ENCODE measurements at regions not wholly inside any gene's neighbourhood (a gene's known extent, or its start where the extent isn't known, plus 50 kb on each side); places are given as distances from the start of the nearest gene placed in this dataset.
"Not testable (repeated sequence)": the region's sequence is repeated elsewhere in the genome, so short reads cannot be mapped to it uniquely, and the experiment has no call there.

DNA sequence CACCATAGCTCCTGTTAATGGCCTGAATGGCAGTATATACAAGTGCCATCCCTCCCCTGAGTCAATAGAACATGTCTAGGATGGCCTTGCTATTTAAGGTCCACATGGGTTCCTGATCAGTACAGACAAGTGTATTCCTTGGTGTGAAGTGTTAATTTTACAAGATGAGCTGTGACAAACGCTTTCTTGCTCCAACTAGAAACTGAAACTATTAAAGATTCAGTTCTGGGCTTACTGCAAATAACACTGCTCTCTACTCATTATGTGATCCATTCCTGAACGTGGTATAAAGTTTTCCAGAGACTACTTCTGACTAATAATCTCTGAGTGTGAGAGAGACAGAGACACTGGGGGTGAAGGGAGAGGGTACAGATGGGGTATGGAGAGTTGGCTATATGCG lies 198.0 kb upstream of the FBXL4 start:
- DNase-seq = no peak
- no peak for ATAC-seq (ENCODE audit: poor library complexity)
- intact Hi-C loops (cut with DNase I) = no loop called here

DNA sequence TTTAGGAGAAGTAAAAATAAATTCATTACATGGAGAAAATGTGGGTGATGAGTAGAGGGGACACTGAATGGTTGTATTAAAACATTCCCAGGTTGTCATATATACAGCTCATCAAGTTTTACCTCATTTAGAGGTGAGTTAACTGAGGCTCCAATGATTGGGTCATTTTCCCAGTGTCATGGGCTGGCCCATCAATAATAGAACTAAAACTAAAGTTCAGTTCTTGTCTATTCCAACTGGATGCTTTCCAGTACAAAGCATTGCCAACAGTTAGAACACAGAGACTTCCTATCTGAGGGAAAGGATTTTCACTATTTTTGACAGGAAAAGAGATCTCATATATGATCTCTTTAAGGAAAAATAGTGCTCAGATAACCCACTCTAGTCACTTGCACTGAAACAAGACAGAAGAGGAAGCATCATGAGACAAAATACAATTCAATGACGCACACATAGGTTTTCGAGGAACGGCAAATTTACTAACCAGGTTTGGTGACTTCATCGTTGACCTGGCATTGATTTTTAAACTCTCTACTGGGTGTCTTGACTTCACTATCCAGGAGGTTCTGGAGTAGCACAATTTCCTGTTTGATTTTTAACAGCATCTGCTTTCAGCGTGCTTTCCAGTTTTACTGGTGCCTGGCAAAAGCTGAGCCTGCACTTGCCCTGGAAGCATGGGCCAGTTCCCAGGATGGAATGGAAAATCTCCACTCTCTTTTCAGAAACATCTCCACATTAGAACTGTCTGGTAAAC lies 195.5 kb upstream of the FBXL4 start:
- DNase-seq (no peak), ATAC-seq (ENCODE audit: poor library complexity) (no peak)
- intact Hi-C loops (cut with DNase I) = no loop called here

DNA sequence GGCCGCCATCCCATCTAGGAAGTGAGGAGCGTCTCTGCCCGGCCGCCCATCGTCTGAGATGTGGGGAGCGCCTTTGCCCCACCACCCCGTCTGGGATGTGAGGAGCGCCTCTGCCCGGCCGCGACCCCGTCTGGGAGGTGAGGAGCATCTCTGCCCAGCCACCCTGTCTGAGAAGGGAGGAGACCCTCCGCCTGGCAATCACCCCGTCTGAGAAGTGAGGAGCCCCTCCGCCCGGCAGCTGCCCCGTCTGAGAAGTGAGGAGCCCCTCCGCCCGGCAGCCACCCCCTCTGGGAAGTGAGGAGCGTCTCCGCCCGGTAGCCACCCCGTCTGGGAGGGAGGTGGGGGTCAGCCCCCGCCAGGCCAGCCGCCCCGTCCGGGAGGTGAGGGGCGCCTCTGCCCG lies 194.2 kb upstream of the FBXL4 start:
- intact Hi-C loops (cut with DNase I); DNase-seq; ATAC-seq (ENCODE audit: poor library complexity): not testable (repeated sequence)

DNA sequence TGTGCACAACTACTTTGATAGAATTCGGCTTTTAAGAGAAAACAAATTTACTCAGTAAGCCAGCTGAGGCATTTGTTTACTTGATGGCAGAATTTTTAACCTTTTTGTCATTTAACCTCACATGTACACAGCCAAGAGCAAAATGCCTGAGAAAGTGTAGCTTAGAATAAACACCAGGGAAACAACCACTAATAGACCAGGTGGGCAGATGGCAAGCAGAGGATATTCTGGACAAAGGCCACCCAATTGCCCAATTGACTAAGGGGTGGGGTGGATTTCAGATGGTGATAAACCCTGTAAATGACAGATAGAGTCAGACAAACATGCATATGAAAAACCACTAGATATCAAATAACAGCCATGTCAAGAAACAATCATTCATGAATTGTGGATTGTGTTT lies 190.7 kb upstream of the FBXL4 start:
- DNase-seq = no peak
- ATAC-seq (ENCODE audit: poor library complexity) = no peak
- intact Hi-C loops (cut with DNase I) = no loop called here

DNA sequence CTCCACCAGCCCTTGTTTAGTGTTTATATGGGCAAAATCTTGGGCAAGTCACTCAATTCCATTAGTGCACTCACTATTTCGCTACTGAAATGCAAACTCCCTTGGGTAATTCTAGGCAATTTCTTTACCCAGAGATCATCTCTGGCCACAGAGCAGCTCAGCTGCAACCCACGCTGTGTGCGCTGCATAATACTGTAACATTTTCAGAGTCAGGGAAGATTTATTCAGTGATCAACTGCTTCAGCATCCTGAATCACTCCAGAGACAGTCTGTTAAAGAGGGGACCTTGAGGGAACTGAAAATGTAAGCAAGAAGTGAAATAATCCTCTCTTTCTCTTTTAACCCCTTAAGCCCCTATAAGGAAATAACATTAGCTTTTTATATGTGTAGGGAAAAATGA lies 189.6 kb upstream of the FBXL4 start:
- DNase-seq (no peak), ATAC-seq (ENCODE audit: poor library complexity) (no peak)
- intact Hi-C loops (cut with DNase I) = no loop called here

DNA sequence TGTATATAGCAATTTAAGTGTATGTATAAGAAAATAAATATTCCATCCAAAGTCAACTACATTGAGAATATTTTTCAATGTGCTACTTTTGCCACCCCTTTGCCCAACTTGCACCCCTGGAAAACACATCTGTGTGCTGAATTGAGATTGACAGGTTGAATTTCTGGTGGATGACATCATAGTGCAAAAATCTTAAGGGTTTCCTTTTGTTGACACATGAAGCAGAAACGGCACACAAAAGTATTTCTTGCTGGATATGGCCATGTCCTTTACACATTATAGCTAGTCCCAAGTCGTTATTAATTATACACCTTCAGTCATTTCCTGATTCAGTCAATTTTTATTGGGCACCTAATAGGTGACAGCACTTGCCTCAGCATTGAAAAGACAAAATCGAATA lies 188.7 kb upstream of the FBXL4 start:
- DNase-seq (no peak), ATAC-seq (ENCODE audit: poor library complexity) (no peak)
- intact Hi-C loops (cut with DNase I) = no loop called here

DNA sequence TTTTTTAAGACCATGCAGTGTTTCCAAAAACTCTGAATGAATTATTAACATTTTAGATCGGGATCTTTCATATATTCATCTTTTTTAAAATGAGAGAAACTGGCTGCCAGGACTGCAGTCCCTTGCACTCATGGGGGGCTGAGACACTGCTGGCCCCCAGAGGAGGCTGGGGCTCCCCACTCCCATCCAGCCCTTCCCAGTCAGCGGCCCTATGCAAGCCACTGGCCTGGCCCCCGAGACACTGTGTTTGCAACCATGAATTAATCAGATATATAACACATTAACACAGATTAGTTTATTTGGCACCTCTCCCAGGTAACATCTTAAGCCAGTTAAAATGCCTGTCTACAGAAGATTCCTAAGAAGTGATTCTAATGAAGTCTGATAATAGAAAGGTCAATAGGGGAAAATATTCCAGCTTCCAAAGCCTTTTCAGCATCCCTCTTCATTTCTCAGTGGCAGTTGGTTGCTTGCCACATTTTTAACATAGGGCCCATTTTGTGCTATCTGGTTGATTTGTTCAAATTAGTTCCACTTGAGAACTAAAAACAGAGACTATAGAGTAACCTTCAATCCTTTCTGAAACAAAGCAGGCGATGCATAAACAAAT lies 184.4 kb upstream of the FBXL4 start:
- intact Hi-C loops (cut with DNase I) = no loop called here
- ATAC-seq (ENCODE audit: poor library complexity) (no peak), DNase-seq (no peak)

DNA sequence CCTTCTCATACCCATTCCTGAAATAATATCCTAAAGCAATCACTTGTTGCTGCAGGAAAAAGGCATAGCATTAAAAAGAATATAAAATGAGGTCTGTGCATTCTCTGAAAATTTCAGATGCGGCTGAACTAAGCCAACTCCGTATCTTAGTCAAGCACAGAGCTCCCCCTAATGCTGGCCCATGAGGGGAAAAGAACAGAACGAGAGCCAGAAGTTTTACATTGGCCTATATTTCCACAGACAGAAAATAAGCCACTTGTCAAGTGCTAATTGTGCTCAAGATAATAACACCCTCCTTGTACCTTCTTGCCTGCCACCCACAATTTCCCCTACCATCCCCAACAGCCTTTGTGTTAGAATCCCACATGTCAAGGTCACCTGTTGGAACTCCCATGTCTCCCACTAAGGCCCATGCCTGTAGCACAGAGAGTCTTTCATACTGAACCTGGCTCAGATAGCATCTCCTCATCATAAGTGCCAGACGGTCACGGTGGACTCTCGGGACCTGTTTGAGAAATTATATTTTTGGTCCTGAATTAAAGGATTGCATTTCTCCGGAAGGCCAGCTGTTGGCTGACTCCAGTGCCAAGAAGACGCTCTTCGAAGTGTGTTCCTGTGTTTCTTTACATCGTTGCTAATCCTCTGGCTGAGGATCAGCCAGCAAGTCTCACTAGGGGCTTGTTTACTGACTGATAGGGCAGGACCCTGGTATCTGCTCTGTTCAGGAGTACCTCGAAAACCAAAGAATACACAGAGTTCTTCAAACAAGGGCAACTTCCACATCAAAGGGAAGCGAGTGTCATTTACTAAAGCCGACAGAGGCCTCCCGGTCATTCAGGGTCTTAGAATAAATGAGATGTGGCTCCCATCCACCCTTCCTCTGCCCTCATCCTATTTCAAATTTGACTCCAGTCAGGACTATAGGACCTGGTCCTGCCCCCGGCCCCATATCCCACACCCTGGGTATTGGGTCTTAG lies 183.4 kb upstream of the FBXL4 start:
- ATAC-seq (ENCODE audit: poor library complexity) = no peak
- intact Hi-C loops (cut with DNase I) = no loop called here

DNA sequence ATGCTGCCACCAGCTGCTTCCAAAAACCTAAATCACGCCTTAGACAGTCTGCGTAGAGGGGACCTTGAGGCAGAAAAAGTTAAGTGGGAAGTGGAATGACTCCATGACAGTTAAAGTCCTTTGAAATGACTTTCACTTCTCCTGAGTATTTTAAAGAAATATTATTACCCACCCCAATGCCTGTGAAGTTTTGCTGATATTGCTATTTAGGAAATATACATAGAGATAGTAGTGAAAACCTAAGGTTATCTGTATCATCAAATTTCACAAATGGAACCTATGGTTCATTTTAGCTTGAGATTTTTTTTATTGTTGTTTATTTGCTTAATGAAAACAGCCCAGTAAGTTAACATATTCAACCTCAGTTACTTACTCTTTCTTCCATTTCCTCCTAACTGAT lies 182.1 kb upstream of the FBXL4 start:
- intact Hi-C loops (cut with DNase I) = no loop called here
- ATAC-seq (ENCODE audit: poor library complexity) (no peak), DNase-seq (no peak)

More for the DNA sequence above, 183.4 kb upstream of the FBXL4 start:
- no peak for DNase-seq

DNA sequence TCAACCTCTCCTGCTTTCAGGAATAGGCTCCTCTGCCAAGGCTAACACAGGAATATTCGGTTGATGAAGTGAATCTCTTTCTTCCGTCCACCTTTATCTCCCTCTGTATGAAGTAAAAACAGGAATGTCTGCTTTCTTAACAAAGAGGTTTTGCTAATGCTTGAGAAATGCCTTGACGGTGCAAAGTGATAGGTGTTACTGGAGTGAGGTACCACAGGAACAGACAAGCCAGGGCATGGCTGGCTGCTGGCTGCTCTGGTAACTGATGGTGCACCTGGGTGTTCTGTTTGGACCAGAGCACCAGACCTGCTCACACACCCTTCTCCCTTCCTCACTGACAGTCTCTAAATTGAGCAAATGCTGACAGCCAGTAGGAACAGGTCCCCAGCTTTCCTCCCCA lies 174.0 kb upstream of the FBXL4 start:
- no peak for DNase-seq
- ATAC-seq (ENCODE audit: poor library complexity) = no peak
- intact Hi-C loops (cut with DNase I) = no loop called here

DNA sequence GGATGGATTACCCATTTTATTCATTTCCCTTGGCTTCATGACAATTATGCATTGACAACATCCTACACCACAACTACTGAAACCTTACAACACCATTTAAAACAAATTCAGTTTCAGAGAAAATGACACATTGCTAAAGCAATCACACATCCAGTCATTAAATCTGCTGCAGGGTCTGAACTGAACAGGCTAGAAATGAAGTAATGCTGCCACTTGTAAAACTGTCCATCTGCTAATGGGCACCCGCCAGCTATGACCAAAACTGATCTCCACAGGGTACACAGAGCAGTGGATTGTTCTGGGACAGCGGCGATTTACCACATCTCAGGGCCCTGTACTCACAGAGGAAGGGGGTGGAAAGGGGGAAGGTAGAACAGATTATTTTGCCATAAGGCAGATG lies 172.9 kb upstream of the FBXL4 start:
- DNase-seq (no peak), ATAC-seq (ENCODE audit: poor library complexity) (no peak)
- intact Hi-C loops (cut with DNase I) = no loop called here

DNA sequence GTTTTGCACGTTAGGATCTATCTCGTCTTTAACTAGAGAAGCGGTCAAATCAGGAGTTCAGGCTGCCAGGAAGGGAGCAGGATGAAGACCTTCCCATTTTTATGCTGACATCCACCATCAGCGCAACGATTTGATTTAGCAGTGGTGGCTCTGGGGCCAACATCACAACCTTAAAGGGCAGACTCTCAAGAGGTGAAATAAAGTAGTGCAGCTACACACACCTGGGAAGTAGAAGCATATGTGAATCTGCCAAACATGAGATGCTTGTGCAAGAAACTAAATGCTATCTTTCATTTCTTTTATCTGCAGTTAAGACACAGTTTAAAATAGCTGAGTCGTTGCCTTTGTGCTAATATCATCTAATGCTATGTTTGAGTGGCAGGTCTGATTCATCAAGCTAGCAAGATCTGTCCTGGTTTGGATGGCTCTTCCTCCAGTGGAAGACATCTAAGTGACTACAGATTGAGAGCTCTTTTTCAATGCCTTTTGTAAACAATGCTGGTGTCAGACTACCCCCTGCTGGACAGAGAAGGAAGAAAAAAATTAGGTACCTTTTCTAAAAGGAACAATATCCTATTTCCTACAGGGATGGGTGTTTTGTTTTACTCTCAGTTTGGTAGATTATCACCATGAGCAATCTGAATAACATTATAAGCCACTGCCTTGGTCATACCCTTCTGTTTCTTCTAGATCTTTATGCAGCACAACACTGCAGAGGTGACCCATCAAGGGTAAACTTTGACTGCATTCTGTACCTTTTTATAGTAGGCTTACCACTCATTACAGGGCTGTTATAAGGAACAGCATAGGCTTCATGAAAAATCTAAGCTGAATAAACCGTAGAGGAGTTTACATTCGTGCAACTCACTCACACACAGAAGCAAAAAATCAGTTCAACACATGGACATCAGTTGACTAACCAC lies 171.6 kb upstream of the FBXL4 start:
- DNase-seq (no peak), ATAC-seq (ENCODE audit: poor library complexity) (peak; percentile 49)
- intact Hi-C loops (cut with DNase I) = loop anchor here (10.0 kb wide), 1 partner anchor 285 kb away; the partner anchor contains the start of gene POU3F2

DNA sequence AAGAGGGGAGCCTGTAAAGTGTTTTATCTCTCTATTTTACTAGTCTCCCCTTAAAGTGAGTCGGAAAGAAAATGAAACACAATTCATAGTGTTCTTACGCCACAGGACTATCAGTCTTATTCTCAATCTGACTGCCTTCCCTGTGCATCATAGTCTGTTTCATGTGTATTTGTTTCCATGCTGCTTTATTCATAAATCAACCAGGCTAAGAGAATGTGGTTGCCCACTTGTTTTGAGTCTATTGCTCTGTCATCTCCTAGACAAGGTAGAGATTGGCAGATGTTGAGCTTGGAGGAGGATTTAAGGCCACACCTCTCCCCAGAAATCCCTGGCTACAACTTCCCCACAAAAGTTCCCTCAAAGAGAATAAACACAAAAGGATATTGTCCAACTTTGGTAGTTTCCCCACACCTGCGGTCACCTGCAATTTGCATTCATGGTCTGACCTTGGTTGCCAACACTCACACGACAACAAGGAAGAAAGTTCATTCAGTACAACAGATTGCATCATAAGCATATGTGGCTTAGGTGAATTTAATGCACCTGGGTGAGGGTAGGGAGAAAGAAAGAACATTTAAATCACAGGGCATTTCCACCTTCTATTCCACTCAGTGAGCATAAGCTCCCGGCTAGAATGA lies 167.1 kb upstream of the FBXL4 start:
- intact Hi-C loops (cut with DNase I) = loop anchor here (10.0 kb wide), 1 partner anchor 280 kb away; the partner anchor contains the start of gene POU3F2
- no peak for DNase-seq
- no peak for ATAC-seq (ENCODE audit: poor library complexity)

DNA sequence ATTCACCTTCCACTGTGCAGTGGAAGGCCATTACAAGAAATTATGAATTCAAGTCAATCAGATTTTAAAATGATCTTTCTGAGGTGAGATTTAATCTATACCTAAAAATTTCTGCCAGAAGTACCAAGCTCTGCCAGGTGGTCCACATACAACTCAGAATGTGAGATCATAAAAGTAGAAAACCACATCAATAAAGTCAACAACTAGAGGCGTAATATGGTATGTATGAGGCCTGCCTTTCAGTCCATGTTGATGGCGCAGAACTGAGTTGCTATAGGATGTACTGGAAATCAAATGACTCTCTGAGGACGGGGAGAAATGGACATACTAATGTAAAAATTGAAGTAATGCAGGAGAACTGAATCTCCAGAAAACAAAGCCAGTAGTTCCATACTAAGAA lies 163.8 kb upstream of the FBXL4 start:
- ATAC-seq (ENCODE audit: poor library complexity) = no peak
- no peak for DNase-seq
- intact Hi-C loops (cut with DNase I) = loop anchor here (10.0 kb wide), 1 partner anchor 277 kb away; the partner anchor contains the start of gene POU3F2

DNA sequence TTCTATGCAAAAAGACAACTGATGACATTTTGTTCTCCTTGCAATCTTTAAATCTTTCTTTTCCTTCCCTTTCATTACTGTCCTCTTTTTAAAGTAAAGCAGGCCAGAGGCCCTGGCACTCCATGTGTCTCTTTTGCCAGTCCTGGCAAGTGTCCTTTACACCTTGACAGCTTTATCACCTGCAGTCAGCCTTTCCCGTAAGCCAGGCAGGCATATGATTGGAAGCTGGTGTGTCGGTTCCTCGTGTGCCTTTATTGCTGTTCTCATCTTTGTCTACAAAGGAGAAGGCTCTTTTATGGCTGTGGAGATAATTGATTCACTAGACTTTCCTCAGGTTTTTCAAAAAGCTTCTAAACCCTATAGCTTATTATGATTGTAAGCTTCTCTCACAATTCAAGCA lies 162.3 kb upstream of the FBXL4 start:
- DNase-seq (no peak), ATAC-seq (ENCODE audit: poor library complexity) (peak; percentile 57)
- intact Hi-C loops (cut with DNase I) = loop anchor here (10.0 kb wide), 1 partner anchor 275 kb away; the partner anchor contains the start of gene POU3F2

DNA sequence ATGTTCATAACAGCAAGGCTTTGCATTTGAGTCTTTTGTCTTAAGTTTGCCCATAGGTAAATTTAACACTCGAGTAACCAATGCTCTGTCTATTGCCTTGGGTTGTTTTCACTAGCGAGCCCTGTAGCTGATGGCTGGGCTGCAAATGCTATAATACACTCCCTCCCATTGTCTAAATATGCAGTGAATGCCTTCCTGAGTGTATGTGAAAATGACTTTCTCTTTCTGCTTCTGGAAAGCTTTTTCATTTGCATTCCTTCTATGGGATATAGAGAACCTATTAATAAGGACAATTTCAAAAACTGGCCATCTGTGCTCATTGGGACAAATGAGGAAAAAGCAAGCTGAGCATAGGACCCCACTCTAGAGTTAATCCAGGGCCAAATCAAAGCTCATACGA lies 156.5 kb upstream of the FBXL4 start:
- intact Hi-C loops (cut with DNase I) = no loop called here
- DNase-seq (no peak), ATAC-seq (ENCODE audit: poor library complexity) (no peak)

DNA sequence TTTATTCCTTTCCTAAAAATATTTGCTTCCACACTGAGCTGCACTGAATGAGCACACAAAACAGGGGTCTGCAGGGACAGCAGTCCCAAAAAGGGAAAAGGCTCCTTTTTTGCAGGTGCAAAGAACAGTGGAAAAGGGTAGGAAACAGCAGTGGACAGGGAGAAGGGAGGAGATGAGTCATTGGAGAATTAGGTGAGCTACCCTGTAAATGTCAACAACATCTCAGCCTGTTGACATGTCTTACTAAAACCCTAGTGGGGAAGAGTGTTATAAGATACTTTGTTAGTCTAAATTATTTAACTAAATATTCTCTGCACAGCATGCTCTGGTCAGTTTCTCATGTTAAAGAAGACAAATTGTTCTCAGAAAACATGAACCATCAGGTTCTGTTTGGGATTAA lies 151.5 kb upstream of the FBXL4 start:
- DNase-seq (no peak), ATAC-seq (ENCODE audit: poor library complexity) (no peak)
- intact Hi-C loops (cut with DNase I) = no loop called here

DNA sequence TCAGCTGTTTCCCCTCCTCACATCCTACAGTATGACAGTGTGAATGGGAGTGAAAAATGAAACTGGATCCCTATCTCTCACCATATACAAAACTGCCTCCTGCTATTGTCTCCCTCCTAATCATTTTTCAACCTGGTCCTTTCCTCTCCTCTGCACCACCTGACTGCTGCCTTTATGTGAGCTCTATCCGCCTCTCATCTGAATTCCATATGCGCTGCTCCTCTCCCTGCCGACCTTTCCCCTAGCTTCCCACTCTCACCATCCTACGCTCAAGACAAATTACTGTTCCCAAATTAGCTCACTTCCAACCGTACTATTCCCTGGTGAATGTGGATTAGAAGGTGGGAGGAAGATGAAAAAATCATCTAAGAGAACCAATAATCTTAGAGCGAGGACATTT lies 148.4 kb upstream of the FBXL4 start:
- ATAC-seq (ENCODE audit: poor library complexity) (no peak), DNase-seq (no peak)
- intact Hi-C loops (cut with DNase I) = no loop called here

Data from Right ventricle myocardium superior (tissue), 1 donor.